Myocyte (in vitro differentiated cells): ENCODE measurements at regions not wholly inside any gene's neighbourhood (a gene's known extent, or its start where the extent isn't known, plus 50 kb on each side); places are given as distances from the start of the nearest gene placed in this dataset.

ENCODE experiments used
- DNase-seq: peaks from one replicate; pipeline ENCODE4 v3.0.0-alpha.2; 2012; ENCODE audit warnings: low read depth

GRCh38 chr4:128337863-128338262 lies 50.2 kb upstream of the PGRMC2 start:
- no peak for DNase-seq
